ENCODE measurements at regions not wholly inside any gene's neighbourhood (a gene's known extent, or its start where the extent isn't known, plus 50 kb on each side); places are given as distances from the start of the nearest gene placed in this dataset.

DNA sequence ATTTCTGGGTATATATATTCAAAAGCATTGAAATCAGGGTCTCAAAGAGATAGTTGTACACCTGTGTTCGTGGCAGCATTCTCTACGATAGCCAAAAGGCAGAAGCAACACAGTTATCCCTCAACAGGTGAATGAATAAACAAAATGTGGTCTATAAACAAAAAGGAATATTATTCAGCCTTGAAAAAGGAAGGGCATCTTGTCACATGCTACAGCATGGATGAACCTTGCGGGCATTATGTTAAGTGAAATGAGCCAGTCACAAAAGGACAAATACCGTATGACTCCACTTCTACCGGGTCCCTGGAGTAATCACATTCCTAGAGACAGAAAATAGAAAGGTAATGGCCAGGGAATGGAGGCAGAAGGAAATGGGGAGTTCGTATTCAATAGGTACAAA is 228.8 kb downstream of the SH3BP4 start:
- TF ChIP-seq EP300 (IDR thresholded peaks at IDR 0.05) (no peak), POLR2A (IDR thresholded peaks at IDR 0.05; ENCODE audit: low read depth) (no peak), POLR2AphosphoS5 (IDR thresholded peaks at IDR 0.05) (no peak)
- TF ChIP-seq, protein P1, sequence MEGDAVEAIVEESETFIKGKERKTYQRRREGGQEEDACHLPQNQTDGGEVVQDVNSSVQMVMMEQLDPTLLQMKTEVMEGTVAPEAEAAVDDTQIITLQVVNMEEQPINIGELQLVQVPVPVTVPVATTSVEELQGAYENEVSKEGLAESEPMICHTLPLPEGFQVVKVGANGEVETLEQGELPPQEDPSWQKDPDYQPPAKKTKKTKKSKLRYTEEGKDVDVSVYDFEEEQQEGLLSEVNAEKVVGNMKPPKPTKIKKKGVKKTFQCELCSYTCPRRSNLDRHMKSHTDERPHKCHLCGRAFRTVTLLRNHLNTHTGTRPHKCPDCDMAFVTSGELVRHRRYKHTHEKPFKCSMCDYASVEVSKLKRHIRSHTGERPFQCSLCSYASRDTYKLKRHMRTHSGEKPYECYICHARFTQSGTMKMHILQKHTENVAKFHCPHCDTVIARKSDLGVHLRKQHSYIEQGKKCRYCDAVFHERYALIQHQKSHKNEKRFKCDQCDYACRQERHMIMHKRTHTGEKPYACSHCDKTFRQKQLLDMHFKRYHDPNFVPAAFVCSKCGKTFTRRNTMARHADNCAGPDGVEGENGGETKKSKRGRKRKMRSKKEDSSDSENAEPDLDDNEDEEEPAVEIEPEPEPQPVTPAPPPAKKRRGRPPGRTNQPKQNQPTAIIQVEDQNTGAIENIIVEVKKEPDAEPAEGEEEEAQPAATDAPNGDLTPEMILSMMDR (IDR thresholded peaks at IDR 0.05): no peak
